ENCODE measurements at regions not wholly inside any gene's neighbourhood (a gene's known extent, or its start where the extent isn't known, plus 50 kb on each side); places are given as distances from the start of the nearest gene placed in this dataset.

DNA sequence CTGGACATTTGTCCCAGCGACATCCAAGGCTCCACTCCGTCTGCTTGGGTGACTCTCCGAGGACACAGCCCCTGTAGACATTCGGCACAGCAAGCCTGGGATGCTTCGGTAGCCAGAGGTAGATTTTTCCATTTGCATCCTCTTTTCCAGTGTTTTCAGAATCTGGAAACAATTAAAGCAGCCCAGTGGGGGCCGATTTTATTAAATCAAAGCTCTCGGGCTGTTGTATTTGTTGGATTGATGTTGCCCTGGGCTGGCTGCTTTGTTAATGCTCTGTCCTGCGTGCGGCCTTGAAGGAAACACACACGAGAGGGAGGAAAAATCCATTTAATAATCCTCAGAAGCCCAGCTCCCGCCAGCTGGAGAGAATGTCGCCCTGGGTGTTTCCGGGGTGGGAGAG is 158.1 kb upstream of the CIBAR2 start:
- ATAC-seq (no peak), DNase-seq (no peak)
- no peak overlapping the region for H3K27ac ChIP-seq
- H3K4me3 ChIP-seq = no peak overlapping the region
- no peak for TF ChIP-seq POLR2A (IDR thresholded peaks at IDR 0.05)
- TF ChIP-seq, protein P1, sequence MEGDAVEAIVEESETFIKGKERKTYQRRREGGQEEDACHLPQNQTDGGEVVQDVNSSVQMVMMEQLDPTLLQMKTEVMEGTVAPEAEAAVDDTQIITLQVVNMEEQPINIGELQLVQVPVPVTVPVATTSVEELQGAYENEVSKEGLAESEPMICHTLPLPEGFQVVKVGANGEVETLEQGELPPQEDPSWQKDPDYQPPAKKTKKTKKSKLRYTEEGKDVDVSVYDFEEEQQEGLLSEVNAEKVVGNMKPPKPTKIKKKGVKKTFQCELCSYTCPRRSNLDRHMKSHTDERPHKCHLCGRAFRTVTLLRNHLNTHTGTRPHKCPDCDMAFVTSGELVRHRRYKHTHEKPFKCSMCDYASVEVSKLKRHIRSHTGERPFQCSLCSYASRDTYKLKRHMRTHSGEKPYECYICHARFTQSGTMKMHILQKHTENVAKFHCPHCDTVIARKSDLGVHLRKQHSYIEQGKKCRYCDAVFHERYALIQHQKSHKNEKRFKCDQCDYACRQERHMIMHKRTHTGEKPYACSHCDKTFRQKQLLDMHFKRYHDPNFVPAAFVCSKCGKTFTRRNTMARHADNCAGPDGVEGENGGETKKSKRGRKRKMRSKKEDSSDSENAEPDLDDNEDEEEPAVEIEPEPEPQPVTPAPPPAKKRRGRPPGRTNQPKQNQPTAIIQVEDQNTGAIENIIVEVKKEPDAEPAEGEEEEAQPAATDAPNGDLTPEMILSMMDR (IDR thresholded peaks at IDR 0.05 in 4 of 5, conservative IDR thresholded peaks at IDR 0.05 in 1 of 5) = no peak
- no peaks in the 10 kb centered on the region for H3K36me3 ChIP-seq
- H3K9me3 ChIP-seq = no peaks in the 10 kb centered on the region
- intact Hi-C loops (cut with DNase I; ENCODE audit: low total_unique reads) (no loop called here), in situ Hi-C loops (cut with MboI; ENCODE audit: low sequenced_read_pairs in 4 of 4) (loop anchor here in 1 of 4 donors (25.0 kb wide), 1 partner anchor 442 kb away; no protein-coding TSS in a partner anchor)
- H3K27me3 ChIP-seq = no peaks in the 10 kb centered on the region
- H3K4me1 ChIP-seq = no peaks in the 10 kb centered on the region

DNA sequence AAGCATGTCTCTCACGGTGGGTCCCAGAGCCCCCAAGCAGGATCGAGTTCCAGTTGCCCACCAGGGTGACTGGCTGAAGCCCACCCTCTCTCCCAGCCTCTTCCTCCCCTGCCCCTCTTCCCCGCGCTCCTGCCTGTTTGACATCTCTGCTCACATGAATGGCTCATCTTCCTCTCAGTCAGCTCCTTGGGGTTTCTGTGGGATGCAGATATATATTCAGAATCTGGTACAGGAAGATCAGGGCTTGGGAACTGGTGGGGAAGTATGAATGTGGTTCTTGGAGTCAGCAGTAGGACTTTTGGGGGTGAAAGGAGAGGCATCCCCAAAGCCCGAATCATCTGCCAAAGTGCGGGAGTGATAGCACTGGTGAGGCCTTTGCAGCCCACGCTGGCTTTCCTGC is 158.9 kb upstream of the CIBAR2 start:
- H3K4me1 ChIP-seq = no peaks in the 10 kb centered on the region
- no peaks in the 10 kb centered on the region for H3K36me3 ChIP-seq
- in situ Hi-C loops (cut with MboI; ENCODE audit: low sequenced_read_pairs in 4 of 4) = loop anchor here in 1 of 4 donors (25.0 kb wide), 1 partner anchor 441 kb away; no protein-coding TSS in a partner anchor
- H3K27ac ChIP-seq = no peak overlapping the region
- ATAC-seq (no peak), DNase-seq (no peak)
- no peaks in the 10 kb centered on the region for H3K27me3 ChIP-seq
- no peaks in the 10 kb centered on the region for H3K9me3 ChIP-seq
- no peak overlapping the region for H3K4me3 ChIP-seq
- TF ChIP-seq, protein P1 (IDR thresholded peaks at IDR 0.05 in 4 of 5, conservative IDR thresholded peaks at IDR 0.05 in 1 of 5) = no peak
- TF ChIP-seq POLR2A (IDR thresholded peaks at IDR 0.05) = no peak
- intact Hi-C loops (cut with DNase I; ENCODE audit: low total_unique reads) = no loop called here

DNA sequence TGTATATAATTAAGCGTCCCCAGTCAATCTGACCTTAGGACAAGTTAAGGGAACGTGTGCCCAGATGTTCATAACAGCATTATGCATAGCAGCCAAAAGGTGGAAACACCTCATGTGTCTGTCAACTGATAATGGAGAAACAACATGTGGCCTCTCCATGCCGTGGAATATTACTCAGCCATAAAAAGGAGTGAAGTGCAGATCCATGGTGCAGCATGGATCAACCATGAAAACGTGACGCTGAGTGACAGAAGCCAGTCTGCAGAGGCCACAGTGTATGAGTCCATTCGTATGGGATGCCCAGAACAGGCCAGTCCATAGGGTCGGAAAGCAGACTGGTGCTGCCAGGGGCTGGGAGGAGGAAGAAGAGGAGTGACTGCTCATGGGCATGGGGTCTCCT is 161.0 kb upstream of the CIBAR2 start:
- TF ChIP-seq POLR2A (IDR thresholded peaks at IDR 0.05) = no peak
- TF ChIP-seq, protein P1 (IDR thresholded peaks at IDR 0.05 in 4 of 5, conservative IDR thresholded peaks at IDR 0.05 in 1 of 5) = no peak
- Histone ChIP-seq H3K36me3 (no peaks in the 10 kb centered on the region), H3K27me3 (no peaks in the 10 kb centered on the region), H3K9me3 (no peaks in the 10 kb centered on the region), H3K4me3 (no peak overlapping the region), H3K4me1 (no peaks in the 10 kb centered on the region), H3K27ac (no peak overlapping the region)
- no peak for DNase-seq
- intact Hi-C loops (cut with DNase I; ENCODE audit: low total_unique reads) (no loop called here), in situ Hi-C loops (cut with MboI; ENCODE audit: low sequenced_read_pairs in 4 of 4) (loop anchor here in 1 of 4 donors (25.0 kb wide), 1 partner anchor 439 kb away; no protein-coding TSS in a partner anchor)
- no peak for ATAC-seq

DNA sequence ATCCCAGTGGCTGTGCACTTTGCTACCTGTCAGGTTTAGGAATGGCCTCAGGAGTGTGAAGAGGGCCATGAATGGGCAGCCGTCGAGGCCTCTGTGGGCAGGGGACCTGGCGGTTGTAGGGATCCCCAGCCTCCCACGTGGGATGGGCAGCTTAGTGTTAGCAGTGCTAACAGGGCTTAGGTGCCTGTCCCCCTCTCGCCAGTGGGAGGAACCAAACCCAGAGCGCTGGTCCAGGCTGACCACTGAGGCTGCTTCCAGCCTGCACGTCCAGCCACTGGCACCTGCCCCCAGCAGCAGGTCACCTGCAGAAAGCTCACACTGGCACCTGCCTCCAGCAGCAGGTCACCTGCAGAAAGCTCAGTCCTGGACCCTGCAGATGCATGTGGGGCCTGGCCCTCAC is 162.2 kb upstream of the CIBAR2 start:
- Histone ChIP-seq H3K27me3 (no peaks in the 10 kb centered on the region), H3K27ac (no peak overlapping the region), H3K4me3 (no peak overlapping the region), H3K36me3 (no peaks in the 10 kb centered on the region), H3K9me3 (no peaks in the 10 kb centered on the region), H3K4me1 (peaks cover 2 to 5% of the 10 kb centered on the region in 2 donors)
- no peak for DNase-seq
- intact Hi-C loops (cut with DNase I; ENCODE audit: low total_unique reads) (no loop called here), in situ Hi-C loops (cut with MboI; ENCODE audit: low sequenced_read_pairs in 4 of 4) (loop anchor here in 1 of 4 donors (25.0 kb wide), 1 partner anchor 438 kb away; no protein-coding TSS in a partner anchor)
- TF ChIP-seq POLR2A (IDR thresholded peaks at IDR 0.05) = no peak
- TF ChIP-seq, protein P1 (IDR thresholded peaks at IDR 0.05 in 4 of 5, conservative IDR thresholded peaks at IDR 0.05 in 1 of 5) = no peak
- no peak for ATAC-seq

DNA sequence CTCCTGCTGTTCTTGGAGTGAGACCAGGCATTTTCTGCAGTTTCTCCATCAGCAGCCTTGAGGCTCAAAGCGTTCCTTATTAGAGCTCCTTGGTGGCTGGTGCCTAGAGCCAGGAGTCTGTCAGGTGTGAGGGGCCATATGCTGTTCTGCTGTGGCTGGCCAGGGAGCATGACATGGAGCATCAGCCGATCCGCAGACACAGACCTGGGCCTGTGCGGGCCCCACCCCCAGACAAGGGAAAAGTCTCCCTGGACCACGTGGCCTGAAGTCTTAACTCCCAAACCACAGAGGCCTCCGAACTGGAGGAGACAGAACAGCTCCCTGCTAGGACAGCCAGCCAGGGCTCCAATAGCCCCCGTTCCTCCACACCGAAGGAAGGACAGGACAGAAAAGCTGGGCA is 162.7 kb upstream of the CIBAR2 start:
- Histone ChIP-seq H3K27ac (no peak overlapping the region), H3K36me3 (no peaks in the 10 kb centered on the region), H3K4me1 (peaks cover 6% of the 10 kb centered on the region in 2 donors), H3K4me3 (no peak overlapping the region), H3K9me3 (no peaks in the 10 kb centered on the region), H3K27me3 (no peaks in the 10 kb centered on the region)
- ATAC-seq = no peak
- DNase-seq = no peak
- in situ Hi-C loops (cut with MboI; ENCODE audit: low sequenced_read_pairs in 4 of 4) (loop anchor here in 1 of 4 donors (25.0 kb wide), 1 partner anchor 437 kb away; no protein-coding TSS in a partner anchor), intact Hi-C loops (cut with DNase I; ENCODE audit: low total_unique reads) (loop anchor here (5.0 kb wide), 3 partner anchors 77 to 442 kb away; no protein-coding TSS in a partner anchor)
- TF ChIP-seq POLR2A (IDR thresholded peaks at IDR 0.05) = no peak
- TF ChIP-seq, protein P1 (IDR thresholded peaks at IDR 0.05 in 4 of 5, conservative IDR thresholded peaks at IDR 0.05 in 1 of 5) = no peak
